Ramos (cell line): ENCODE measurements at regions not wholly inside any gene's neighbourhood (a gene's known extent, or its start where the extent isn't known, plus 50 kb on each side); places are given as distances from the start of the nearest gene placed in this dataset.

ENCODE experiments used
- in situ Hi-C: fragments of 300-500 bp; cut with MboI; formaldehyde crosslinking; loops from one replicate; pipeline ENCODE4 v1.14.3; 2022; ENCODE audit warnings: low sequenced_read_pairs; ENCODE audit not compliant: unreplicated experiment

- in situ Hi-C loops, result no loop called here
These were observed 228.6 kb downstream of the UQCRFS1 start for GRCh38 chr19:28984315-28984714.

- in situ Hi-C loops, result no loop called here
These were observed 229.5 kb downstream of the UQCRFS1 start for GRCh38 chr19:28983430-28983829.

GRCh38 chr19:28981994-28982393 is 231.0 kb downstream of the UQCRFS1 start:
- in situ Hi-C loops, result no loop called here

DNA sequence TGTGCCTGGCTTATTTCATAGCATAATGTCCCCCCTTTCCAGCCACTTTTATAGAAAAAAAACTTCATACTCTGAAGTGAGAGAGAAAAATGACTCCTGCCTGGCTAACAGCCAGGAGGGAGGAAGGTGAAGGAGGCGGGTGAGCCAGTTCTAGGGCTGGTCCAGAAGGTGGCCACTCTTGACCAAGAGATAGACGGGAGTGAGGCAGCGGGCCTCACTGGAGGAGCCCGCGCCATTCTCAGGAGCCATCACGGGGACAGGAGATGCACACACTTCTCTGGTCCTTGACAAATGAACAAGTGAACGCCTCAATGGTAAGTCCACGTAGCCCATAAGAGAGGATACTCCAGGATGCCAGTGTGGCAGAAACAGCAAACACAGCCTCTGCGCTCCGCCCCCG is 231.4 kb downstream of the UQCRFS1 start:
- in situ Hi-C loops, result no loop called here

DNA sequence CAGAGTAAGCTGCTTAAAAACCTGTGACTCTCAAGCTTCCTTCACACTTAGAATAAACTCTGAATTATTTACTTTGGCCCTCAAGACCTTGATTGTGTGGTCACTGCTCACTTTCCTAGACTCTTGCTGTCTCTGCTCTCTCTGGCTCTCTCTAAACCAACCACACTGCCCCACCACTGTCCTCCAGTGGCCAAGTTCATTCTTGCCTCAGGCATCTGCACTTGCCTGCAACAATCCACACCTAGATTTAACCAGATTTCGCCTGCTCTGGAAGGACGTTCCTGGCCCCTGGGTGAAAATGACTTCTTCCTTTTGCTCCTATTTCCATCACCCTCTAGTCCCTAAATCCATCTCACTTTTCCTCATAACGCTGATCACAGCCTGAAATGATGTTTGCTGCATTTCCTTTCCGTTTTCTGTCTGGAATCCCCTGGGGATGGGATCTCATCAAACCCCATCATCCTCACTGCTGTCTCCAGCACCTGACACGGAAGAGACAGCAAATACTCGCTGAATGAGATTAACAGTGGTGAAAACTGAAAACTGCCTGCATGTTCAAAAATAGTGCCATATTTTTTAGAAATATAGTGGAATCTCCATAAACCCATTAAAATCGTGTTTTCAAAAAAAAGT is 232.6 kb downstream of the UQCRFS1 start:
- in situ Hi-C loops, result no loop called here

DNA sequence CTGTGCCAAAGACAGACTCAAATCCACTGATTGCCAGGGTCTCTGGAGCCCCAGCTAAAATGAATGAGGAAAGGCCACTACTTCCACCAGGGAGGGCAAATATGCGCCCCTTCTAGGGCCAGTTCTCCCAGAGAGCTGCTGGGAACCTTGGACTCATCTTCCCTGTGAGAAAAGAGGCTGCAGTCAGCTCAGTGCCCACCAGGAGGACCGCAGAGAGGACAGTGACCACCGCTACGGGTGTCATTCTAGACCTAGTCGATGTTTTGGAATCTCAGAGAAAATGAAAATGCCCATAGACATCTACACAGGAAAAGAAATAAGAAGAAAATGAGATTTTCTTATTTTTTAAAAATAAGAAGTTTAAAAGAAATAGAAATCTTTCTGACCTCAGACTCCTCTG is 235.1 kb downstream of the UQCRFS1 start:
- in situ Hi-C loops, result no loop called here

DNA sequence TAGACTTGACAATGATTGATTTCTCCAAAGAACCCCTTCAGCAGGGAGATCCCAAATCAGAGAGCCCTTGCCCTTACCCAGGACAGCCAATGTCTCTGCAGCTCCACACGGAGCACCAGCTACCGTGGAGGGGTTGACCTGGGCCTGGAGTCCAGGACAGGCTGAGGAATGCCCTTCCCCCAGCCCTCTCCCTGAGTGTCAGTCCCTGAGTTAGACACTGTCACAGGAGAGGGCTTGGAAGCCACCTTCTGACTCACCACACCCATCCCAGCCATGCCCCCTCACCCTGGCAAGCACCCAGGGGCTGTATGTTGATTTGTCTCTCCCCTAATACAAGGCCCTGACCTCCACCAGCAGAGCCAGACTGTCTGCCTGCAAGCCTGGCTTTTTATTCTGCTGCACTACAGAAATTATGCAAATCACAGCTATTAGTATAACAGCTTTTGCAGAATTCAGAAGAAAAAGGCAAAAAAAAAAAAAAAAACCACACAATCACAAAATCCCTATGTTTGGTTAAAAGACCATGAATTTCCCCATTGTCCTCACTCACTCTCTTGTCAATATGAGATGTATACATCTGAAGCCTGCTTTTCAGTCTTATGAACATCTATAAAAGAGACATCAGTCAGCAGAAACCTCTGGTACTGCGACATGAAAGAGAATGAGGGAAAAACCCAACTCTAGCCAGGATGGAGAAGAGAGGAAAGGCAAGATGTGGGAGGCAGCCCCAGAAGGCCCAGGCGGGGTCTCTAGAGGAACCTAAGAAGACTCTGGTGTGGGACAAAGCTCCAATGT is 240.7 kb downstream of the UQCRFS1 start:
- in situ Hi-C loops, result no loop called here

DNA sequence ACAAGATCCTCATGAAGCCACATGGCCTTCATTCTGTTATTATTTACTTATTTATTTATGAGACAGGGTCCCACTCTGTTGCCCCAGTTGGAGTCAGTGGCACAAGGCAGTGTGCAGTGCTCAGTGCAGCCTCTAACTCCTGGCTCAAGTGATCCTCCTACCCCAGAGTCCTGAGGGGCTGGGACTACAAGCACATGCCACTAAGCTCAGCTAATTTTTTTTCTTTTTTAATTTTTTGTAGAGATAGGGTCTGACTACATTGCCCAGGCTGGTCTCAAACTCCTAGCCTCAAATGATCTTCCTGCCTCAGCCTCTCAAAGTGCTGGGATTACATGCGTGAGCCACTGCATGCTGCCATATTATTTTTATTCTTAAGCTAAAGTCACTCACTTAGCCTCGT is 241.4 kb downstream of the UQCRFS1 start:
- in situ Hi-C loops, result no loop called here

DNA sequence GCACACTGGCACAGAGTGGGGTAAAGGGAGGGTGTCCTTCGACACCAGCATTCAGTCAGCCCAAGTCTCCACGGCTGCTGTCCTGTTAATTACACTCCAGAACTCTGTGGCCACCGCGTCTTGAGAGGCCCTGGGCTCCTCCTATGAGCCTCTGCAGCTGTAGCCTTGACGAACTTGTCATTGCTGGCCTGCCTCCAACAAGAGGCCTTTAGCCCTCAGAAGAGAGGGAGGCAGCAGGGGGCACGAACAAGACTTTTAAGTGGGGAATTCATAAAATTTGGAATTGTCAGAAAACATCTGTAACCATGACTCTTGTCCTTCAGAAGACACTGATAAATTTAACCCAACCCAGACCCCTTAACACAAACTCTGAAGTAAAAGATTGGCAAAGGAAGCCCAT is 241.9 kb downstream of the UQCRFS1 start:
- in situ Hi-C loops, result no loop called here

- in situ Hi-C loops, result no loop called here
These were observed 244.2 kb downstream of the UQCRFS1 start for GRCh38 chr19:28968721-28969120.

DNA sequence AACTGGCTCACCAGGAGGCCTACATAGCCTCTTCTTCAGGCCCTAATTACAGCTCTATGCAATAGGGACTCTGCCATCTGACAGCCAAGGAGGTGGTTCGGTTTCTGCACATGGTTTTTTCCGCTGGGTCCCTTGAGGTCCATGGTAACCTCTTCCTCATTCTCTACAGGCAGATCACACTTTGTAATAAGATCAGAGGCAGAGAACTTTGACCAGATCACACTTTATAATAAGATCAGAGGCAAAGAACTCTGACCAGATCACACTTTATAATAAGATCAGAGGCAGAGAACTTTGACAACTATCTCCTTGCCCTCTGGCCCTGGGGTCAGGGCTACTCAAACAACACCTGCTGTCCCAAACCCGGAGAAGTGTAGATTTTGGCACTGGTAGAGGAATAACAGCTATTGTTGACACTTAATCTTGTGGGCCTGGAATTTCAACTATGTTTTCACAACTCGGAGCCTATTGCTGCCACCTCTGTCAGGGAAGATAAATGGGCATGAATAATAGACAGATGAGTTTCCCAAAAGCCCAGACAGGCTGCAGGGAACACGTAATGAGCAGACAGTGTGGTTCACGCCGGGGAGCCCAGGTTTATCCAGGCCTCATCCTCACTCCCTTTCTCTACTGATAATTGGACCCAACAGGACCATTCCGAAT is 246.1 kb downstream of the UQCRFS1 start:
- in situ Hi-C loops, result no loop called here

DNA sequence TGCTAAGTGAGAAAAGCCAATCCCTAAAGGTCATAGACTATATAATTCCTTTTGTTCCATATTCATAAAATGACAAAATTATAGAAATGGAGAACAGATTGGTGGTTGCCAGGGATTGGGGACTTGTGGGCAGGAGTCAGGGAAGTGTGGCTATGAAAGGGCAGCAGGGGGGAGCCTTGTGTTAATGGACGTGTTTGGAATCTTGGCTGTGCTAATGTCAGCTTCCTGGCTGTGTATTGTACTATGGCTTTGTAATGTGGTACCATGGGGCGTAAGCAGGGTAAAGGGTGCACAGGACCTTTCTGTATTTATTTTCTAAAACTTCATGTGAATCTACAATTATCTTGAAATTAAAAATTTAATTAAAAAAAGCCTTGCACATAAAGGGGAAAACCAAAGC is 248.5 kb downstream of the UQCRFS1 start:
- in situ Hi-C loops, result no loop called here

DNA sequence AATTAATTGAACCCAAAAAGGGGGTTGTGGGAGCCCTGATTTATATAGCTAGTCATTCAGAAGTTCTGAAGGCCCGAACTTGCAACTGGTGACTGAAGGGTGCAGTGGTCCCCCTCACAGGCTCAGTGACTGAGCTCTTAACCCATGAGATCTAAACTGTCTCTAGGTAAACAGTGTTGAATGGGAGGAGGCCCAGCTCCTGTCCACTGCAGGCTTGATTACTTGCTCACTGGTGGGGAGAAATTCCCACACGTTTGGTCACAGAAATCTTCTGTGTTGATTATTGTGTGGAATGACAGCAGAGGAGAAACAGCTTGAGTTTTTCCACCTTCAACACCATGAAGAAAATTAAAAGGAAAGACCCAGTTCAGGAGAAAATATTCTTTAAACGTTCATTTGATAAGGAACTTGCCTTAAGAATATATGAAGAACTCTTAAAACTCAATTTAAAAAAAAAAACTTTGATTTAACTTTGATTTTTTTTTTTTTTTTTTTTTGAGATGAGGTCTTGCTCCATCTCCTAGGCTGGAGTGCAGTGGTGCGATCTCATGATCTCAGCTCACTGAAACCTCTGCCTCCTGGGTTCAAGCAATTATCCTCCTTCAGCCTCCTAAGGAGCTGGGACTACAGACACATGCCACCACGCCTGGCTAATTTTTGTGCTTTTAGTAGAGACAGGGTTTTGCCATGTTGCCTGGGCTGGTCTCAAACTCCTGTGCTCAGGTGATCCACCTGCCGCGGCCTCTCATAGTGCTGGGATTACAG is 249.3 kb downstream of the UQCRFS1 start:
- in situ Hi-C loops, result no loop called here

DNA sequence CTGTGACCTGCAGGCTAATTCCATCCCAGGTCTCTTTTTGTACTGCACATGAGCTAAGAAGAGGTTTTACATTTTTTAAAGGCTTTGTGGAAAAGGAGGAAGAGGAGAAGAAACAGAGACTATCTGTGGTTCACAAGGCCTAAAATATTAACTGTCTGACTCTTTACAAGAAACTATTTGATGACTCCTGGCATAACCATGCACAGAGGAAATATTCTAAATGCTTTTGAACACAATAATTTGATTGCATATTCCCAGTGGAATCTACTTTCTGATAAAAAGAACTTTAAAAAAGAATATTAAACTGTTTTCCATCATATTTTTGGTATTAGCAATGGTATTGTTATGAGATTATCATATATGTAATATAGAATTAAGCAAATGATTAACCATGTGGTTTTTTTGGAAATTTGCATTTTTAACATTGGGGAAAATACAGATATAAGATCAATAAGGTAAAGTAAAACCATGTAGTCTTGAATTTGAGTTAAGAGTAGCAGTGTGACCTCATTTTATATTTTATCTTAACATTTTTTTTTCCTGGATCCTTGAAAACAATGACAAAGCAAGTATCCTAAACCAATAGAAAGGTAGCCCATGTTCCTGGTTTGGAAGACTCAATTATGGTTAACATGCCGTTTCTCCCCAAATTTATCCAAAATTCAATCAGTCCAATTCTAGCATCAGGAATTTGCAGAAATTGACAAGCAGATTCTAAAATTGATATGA is 251.0 kb downstream of the UQCRFS1 start:
- in situ Hi-C loops, result no loop called here

DNA sequence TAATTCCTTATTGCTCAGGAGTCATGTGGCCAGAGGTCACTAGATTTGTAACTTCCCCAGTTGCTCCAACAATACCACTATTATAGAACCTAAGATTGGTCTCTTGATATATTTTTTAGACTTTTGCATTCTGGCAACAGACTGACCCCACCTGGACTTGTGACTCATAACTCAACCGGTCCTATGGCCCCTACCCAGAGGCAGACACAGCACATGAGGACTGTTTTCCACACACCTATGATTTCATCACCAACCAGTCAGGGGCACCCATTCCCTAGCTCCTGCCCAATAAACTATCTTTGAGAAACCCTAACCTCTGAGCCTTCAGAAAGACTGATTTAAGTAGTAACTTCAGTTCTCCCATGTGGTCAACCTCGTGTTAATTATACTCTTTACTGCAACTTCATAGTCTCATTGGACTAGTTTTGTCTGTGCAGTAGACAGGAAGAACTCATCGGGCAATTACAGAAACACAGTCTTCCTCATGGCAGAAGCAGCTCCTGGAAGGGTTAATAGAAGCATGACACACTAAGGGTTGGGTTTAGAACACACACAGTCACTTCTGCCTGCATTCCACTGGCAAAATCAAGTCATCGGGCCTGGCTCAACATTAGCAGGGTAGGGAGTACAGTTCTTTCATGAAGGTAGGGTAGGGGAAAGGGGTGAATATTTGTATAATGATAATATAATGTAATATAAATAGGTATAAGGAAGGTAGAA is 251.8 kb downstream of the UQCRFS1 start:
- in situ Hi-C loops, result no loop called here

DNA sequence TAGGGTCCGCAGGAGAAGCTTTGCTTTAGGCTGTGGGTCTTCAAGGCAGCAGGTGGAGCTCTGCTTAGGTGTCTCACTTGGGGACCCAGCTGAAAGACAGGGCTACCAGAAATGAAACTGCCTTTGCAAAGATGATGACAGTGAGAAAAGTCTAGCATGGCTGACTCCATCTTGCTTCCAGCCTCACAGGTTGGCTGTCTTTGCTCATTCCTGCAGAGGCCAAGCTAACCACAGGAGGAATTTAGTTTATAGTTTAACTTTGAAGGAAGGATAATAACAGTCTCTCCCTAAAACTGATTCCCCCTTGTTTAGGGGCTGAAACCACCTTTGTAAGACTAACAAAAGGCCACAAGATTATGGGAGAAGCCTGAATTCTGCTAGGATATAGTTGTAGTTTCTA is 252.4 kb downstream of the UQCRFS1 start:
- in situ Hi-C loops, result no loop called here

DNA sequence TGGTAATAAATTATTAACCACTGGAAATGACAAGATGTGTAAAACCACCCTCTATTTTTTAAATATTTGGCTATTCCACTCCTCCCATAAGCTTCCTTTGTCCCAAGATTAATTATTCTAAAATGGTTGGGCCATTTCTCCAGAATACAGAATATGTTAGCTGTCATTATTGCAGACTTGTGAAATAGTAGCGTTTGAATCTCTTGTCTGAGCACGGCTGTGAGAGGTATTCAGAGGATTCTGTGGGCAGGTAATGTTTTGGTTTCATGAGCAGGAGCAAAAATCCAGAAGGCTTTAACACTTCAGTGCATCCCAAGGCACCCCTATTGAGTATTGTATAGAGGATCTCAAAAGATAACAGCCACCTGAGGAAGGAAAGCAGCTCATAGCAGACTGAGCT is 256.0 kb downstream of the UQCRFS1 start:
- in situ Hi-C loops, result no loop called here

- in situ Hi-C loops, result no loop called here
These were observed 256.5 kb downstream of the UQCRFS1 start for GRCh38 chr19:28956421-28956820.

- in situ Hi-C loops, result no loop called here
These were observed 263.4 kb downstream of the UQCRFS1 start for GRCh38 chr19:28949535-28949934.
